GM06990 (cell line): ENCODE measurements at regions not wholly inside any gene's neighbourhood (a gene's known extent, or its start where the extent isn't known, plus 50 kb on each side); places are given as distances from the start of the nearest gene placed in this dataset.

Experiments
- DNase-seq: peaks from one replicate; pipeline ENCODE4 v3.0.0-alpha.2; 2011; ENCODE audit not compliant: insufficient read length; ENCODE audit errors: extremely low read depth
- H3K27me3 ChIP-seq: replicated peaks from 2 replicates; pipeline ENCODE4 v1.6.0; 2011; ENCODE audit warnings: low read length; ENCODE audit not compliant: control insufficient read depth, insufficient read depth
- H3K36me3 ChIP-seq: 2 replicates; pipeline ENCODE4 v1.5.1; 2011; ENCODE audit warnings: low read length; ENCODE audit not compliant: control insufficient read depth, insufficient read depth
- H3K4me3 ChIP-seq: replicated peaks from 2 replicates; pipeline ENCODE4 v1.5.1; 2011; ENCODE audit warnings: low read depth, mild to moderate bottlenecking, control low read depth, low read length
- TF ChIP-seq, protein P1 (sequence below): IDR thresholded peaks from 2 replicates; pipeline ENCODE4 v1.5.1; 2011; ENCODE audit warnings: low read length, control low read depth, mild to moderate bottlenecking, inconsistent platforms; ENCODE audit not compliant: insufficient read depth, poor library complexity, severe bottlenecking

DNA sequence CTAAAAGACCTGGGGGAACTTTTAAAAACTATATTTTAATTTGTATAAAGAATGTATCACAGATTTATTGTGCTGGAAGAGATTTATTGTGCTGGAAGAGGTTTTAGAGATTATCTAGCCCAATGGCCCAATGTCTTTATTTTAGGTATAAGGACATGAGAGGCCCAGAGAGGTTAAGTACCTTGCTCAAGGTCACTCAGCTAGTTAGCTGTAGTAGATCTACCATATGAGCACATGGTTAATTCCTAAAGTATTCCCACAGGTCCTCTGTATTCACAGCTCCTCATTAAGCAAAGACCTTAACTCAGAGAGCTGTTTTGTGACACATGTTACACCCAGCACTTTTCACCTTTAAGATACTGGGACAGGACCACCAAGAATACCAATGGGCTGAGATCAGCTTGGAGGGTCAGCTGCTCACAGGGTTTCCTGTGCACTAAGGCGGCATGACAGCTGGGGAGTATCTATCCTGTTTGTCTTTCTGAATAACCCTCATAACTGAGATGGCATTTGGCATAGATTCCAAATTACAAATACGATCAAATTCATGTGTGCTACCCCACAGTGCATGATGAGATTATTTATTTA, 143.1 kb upstream of the TBL1XR1 start:
- Histone ChIP-seq H3K4me3 (no peak overlapping the region), H3K36me3 (no peaks in the 10 kb centered on the region), H3K27me3 (no peaks in the 10 kb centered on the region)
- no peak for DNase-seq
- TF ChIP-seq, protein P1, sequence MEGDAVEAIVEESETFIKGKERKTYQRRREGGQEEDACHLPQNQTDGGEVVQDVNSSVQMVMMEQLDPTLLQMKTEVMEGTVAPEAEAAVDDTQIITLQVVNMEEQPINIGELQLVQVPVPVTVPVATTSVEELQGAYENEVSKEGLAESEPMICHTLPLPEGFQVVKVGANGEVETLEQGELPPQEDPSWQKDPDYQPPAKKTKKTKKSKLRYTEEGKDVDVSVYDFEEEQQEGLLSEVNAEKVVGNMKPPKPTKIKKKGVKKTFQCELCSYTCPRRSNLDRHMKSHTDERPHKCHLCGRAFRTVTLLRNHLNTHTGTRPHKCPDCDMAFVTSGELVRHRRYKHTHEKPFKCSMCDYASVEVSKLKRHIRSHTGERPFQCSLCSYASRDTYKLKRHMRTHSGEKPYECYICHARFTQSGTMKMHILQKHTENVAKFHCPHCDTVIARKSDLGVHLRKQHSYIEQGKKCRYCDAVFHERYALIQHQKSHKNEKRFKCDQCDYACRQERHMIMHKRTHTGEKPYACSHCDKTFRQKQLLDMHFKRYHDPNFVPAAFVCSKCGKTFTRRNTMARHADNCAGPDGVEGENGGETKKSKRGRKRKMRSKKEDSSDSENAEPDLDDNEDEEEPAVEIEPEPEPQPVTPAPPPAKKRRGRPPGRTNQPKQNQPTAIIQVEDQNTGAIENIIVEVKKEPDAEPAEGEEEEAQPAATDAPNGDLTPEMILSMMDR = no peak

DNA sequence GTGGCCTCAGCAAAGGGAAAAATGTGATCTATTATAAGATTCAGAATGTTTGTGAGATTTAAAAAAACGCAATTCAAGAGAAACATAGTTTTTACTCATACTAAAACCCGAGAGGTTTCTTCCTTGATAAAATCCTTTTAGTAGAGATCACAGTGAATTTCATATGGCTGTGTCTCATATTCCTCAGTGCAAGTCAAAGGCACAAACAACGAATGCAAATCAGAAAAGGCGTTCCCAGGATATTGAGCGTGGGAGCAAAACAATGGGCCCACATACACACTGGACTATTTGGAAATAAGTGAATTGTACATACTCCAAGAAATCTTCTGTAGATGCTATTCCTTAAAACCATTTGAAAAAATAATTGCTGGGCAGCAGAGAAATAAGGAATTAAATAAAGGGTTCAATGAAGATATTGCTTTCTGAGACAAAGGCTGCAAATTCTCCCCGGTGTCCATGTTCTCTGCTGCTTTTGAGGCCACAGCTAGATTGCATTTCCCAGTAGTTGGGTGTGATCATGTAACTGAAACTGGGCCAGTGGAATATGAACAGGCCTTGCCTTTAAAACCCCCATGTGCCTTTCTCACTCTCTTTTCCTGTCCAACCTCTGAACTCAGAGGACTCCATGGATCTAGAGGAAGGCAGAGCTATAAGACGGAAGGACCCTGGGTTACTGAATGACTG, 144.6 kb upstream of the TBL1XR1 start:
- no peaks in the 10 kb centered on the region for H3K27me3 ChIP-seq
- H3K36me3 ChIP-seq = no peaks in the 10 kb centered on the region
- no peak for DNase-seq
- no peak overlapping the region for H3K4me3 ChIP-seq
- TF ChIP-seq, protein P1 = no peak

DNA sequence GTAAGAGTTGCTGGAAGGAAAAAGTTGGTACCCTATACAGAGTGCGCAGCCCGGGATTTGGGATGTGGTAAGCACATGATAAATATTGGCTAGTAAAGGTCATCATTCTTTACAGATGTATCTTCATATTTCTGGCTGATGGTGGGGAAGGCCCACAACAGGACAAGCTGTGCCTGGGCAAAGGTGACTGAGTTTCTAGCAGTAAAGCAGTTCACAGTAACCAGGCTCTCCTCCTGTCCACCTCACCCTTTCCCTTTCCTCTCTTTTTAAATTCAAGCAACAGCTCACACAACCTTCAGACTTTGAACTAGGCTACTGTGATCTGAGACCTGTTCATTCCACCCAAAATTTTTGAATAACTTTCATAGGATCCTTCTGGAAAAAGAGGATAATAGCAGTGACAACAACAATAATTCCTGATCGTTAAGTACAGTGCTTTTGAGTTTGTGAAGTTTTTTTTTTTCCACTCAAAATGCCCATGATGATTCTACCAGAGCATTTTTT, 145.9 kb upstream of the TBL1XR1 start:
- TF ChIP-seq, protein P1 = no peak
- Histone ChIP-seq H3K27me3 (no peaks in the 10 kb centered on the region), H3K36me3 (no peaks in the 10 kb centered on the region), H3K4me3 (no peak overlapping the region)
- DNase-seq = no peak

DNA sequence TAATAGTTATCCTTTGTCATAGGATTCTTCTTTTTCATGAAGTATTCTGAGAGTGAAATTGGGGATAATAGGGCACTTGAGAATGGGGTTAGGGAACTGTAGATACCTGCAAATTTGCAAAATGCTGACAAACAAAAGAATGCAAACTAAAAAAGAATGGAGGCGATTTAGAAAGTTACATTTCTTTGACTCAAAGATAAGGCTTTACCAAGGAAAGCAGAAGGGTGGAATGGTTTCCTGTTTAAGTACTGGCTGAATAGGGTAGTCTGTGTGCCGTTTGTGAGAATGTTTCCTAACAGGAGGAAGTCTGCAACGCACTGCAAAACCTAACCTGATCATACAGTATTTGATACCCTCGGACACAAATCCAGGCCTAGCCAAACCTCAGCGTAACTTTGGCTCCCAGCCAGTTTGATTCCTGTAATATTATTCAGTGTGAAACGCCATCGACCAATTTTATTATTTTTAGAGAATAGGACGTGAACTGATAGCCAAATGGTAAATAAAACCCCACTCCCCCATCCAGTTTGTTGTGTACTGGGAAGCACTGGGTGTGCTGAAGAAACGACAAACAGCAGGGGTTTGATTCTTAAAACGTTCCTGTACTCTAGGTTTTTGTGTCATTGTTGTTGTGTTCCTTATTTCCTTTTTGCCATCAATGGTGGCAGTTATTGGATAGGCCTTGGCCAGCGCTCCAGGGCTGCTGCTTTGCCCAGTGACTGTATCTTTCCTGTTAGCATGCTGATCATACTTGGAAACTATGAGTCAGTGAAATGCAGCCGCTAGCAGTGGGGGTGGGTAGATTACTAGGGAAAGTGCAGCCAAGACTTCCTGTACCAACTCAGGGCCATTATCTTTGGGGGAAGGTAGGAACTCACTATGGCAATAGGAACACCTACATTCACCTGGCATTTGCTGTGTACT, 148.0 kb upstream of the TBL1XR1 start:
- Histone ChIP-seq H3K27me3 (no peaks in the 10 kb centered on the region), H3K4me3 (no peak overlapping the region), H3K36me3 (no peaks in the 10 kb centered on the region)
- TF ChIP-seq, protein P1 = no peak
- no peak for DNase-seq

DNA sequence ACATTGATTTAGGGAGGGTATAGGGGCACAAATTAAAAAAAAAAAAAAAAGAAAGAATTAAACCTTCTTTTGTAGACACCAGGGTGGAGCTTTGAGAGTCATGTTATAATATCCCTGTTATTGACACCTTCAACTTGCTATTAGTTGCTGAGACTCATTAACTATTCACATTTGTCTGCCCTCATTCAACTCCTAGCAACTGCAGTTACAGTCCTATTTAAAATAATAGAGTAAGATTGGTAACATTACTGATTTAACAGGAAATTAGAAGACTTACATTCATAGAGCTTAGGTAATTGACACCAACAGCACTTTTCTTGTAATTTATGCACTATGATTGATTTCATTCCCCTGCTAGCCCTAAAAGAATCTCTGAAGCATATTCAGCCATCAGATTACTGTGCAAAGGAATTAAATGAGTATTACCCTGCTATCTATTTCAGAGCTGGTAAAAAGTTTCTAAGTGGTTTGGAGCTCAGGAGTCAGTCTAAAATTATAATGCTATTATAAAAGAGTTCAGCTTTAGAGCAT, 148.8 kb upstream of the TBL1XR1 start:
- Histone ChIP-seq H3K4me3 (no peak overlapping the region), H3K27me3 (no peaks in the 10 kb centered on the region)
- TF ChIP-seq, protein P1 = no peak

More for the DNA sequence above, 148.8 kb upstream of the TBL1XR1 start:
- H3K36me3 ChIP-seq = no peaks in the 10 kb centered on the region
- no peak for DNase-seq
